ENCODE measurements at regions not wholly inside any gene's neighbourhood (a gene's known extent, or its start where the extent isn't known, plus 50 kb on each side); places are given as distances from the start of the nearest gene placed in this dataset.
"Not testable (repeated sequence)": the region's sequence is repeated elsewhere in the genome, so short reads cannot be mapped to it uniquely, and the experiment has no call there.

- Histone ChIP-seq H3K27me3 (replicated peaks; ENCODE audit: control insufficient read depth, insufficient read depth, low read length) (no peaks in the 10 kb centered on the region), H3K36me3 (ENCODE audit: control insufficient read depth, insufficient read depth, low read length) (no peaks in the 10 kb centered on the region), H3K4me3 (replicated peaks; ENCODE audit: low read depth, low read length) (no peak overlapping the region)
- no peak for TF ChIP-seq CTCF (IDR thresholded peaks at IDR 0.05; ENCODE audit: insufficient read depth, low read length, poor library complexity, severe bottlenecking)
- DNase-seq (ENCODE audit: extremely low read depth, insufficient read length): no peak
These were observed 82.6 kb downstream of the CETN3 start for GRCh38 chr5:90326995-90327394.

- Histone ChIP-seq H3K36me3 (ENCODE audit: control insufficient read depth, insufficient read depth, low read length) (no peaks in the 10 kb centered on the region), H3K4me3 (replicated peaks; ENCODE audit: low read depth, low read length) (no peak overlapping the region), H3K27me3 (replicated peaks; ENCODE audit: control insufficient read depth, insufficient read depth, low read length) (no peaks in the 10 kb centered on the region)
- TF ChIP-seq CTCF (IDR thresholded peaks at IDR 0.05; ENCODE audit: insufficient read depth, low read length, poor library complexity, severe bottlenecking): no peak
- DNase-seq (ENCODE audit: extremely low read depth, insufficient read length): no peak
These were observed 84.5 kb downstream of the CETN3 start for GRCh38 chr5:90325093-90325492.

- not testable (repeated sequence) for H3K4me3 ChIP-seq (replicated peaks; ENCODE audit: low read depth, low read length); H3K27me3 ChIP-seq (replicated peaks; ENCODE audit: control insufficient read depth, insufficient read depth, low read length); DNase-seq (ENCODE audit: extremely low read depth, insufficient read length); H3K36me3 ChIP-seq (ENCODE audit: control insufficient read depth, insufficient read depth, low read length)
These were observed 89.2 kb downstream of the CETN3 start for GRCh38 chr5:90320348-90320747.

GRCh38 chr5:90312027-90312426 lies 97.5 kb downstream of the CETN3 start:
- DNase-seq (ENCODE audit: extremely low read depth, insufficient read length): no peak
- H3K4me3 ChIP-seq (replicated peaks; ENCODE audit: low read depth, low read length): no peak overlapping the region
- TF ChIP-seq CTCF (IDR thresholded peaks at IDR 0.05; ENCODE audit: insufficient read depth, low read length, poor library complexity, severe bottlenecking): no peak
- no peaks in the 10 kb centered on the region for H3K27me3 ChIP-seq (replicated peaks; ENCODE audit: control insufficient read depth, insufficient read depth, low read length)
- no peaks in the 10 kb centered on the region for H3K36me3 ChIP-seq (ENCODE audit: control insufficient read depth, insufficient read depth, low read length)

GRCh38 chr5:90311401-90311800 lies 98.2 kb downstream of the CETN3 start:
- no peaks in the 10 kb centered on the region for H3K27me3 ChIP-seq (replicated peaks; ENCODE audit: control insufficient read depth, insufficient read depth, low read length)
- no peaks in the 10 kb centered on the region for H3K36me3 ChIP-seq (ENCODE audit: control insufficient read depth, insufficient read depth, low read length)
- no peak for DNase-seq (ENCODE audit: extremely low read depth, insufficient read length)
- no peak for TF ChIP-seq CTCF (IDR thresholded peaks at IDR 0.05; ENCODE audit: insufficient read depth, low read length, poor library complexity, severe bottlenecking)
- H3K4me3 ChIP-seq (replicated peaks; ENCODE audit: low read depth, low read length): no peak overlapping the region

- no peak for DNase-seq (ENCODE audit: extremely low read depth, insufficient read length)
- Histone ChIP-seq H3K27me3 (replicated peaks; ENCODE audit: control insufficient read depth, insufficient read depth, low read length) (no peaks in the 10 kb centered on the region), H3K36me3 (ENCODE audit: control insufficient read depth, insufficient read depth, low read length) (no peaks in the 10 kb centered on the region), H3K4me3 (replicated peaks; ENCODE audit: low read depth, low read length) (no peak overlapping the region)
- TF ChIP-seq CTCF (IDR thresholded peaks at IDR 0.05; ENCODE audit: insufficient read depth, low read length, poor library complexity, severe bottlenecking): no peak
These were observed 100.6 kb downstream of the CETN3 start for GRCh38 chr5:90308787-90309585.
